NCI-H526 (cell line): ENCODE measurements at regions not wholly inside any gene's neighbourhood (a gene's known extent, or its start where the extent isn't known, plus 50 kb on each side); places are given as distances from the start of the nearest gene placed in this dataset.
"Not testable (repeated sequence)": the region's sequence is repeated elsewhere in the genome, so short reads cannot be mapped to it uniquely, and the experiment has no call there.

Experiments used
- DNase-seq, 2 experiments: peaks; one replicate each; lab custom pipeline; 2025; lab: John Stamatoyannopoulos, UW

- no peak for DNase-seq
Observed at GRCh38 chr5:143533978-143534760, 130.7 kb upstream of the NR3C1 start.

DNA sequence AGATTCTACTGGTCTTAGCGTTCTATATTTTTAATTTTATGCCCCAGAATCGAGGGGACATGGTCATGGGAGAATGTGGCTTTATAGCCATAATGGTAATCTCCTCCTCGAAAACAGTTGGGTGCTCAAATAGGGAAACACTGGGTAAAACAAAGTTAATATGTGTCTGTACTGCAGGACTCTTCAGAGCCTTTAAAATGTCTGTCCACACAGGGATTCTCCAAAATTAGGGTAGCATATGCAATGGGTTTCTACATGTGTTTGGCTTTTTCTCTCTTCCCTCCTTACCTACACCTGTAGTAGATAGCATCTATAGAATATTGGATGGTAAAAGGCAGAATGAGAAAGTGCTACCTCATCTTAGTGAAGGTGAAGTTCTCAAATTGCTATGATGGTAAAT lies 130.0 kb upstream of the NR3C1 start:
- no peak for DNase-seq

GRCh38 chr5:143527808-143528207 lies 124.3 kb upstream of the NR3C1 start:
- no peak for DNase-seq

DNA sequence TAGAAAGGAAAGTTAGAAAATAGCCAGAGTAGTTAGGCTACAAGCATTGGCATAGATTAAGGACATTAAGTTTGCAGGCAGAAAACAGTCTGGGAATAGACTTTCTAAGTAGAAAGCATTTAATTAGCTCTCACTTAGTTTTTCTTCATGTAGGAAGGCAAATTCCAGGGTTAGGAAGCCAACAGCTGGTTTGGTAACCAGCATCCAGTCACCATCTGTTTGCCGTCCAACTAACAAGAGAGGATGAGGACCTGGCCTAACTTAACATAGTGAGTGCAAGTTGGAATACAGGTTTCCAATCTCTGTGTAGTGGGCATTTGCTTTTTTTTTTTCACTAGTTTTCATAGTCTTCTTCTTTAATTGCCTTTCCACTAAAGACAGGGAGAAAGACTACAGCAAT lies 121.7 kb upstream of the NR3C1 start:
- no peak for DNase-seq

GRCh38 chr5:143524338-143524945 lies 121.0 kb upstream of the NR3C1 start:
- DNase-seq = no peak

DNA sequence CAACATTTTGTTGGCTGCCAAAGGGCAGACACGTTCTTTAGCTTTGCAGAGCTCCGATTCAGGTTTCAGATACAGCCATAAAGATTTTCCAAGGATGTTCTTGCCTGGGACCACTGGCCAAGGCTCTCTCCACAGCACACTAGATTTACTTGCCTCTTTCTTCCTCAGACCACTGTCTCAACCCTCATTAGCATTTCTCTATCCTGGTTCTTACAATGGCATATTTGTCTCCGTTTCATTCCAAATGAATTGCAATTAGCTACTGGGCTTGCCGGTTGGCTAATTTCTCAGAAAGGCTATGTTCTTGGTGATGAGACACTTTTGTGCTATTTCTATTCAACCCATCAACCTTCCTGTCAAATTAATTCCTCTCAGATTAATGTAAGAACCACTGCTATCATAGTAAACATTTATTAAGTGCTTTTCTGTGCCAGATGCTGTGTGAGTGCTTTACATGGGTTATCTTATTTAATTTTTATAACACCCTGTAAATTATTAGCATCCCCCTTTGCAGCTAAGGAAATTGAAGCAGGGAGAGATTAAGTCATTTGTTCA lies 118.4 kb upstream of the NR3C1 start:
- no peak for DNase-seq

- no peak for DNase-seq
Observed at GRCh38 chr5:143521141-143521540, 117.7 kb upstream of the NR3C1 start.

- not testable (repeated sequence) for DNase-seq
Observed at GRCh38 chr5:143519215-143519614, 115.7 kb upstream of the NR3C1 start.

DNA sequence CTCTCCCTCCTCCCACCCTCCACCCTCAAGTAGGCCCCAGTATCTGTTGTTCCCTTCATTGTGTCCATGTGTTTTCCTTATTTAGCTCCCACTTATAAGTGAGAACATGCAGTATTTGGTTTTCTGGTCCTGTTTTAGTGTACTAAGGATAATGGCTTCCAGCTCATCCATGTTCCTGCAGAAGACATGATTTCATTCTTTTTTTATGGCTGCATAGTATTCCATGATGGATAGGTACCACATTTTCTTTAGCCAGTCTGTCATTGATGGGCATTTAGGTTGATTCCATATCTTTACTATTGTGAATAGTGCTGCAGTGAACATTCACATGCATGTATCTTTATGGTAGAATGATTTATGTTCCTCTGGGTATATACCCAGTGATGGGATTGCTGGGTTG lies 114.3 kb upstream of the NR3C1 start:
- DNase-seq = not testable (repeated sequence)

DNA sequence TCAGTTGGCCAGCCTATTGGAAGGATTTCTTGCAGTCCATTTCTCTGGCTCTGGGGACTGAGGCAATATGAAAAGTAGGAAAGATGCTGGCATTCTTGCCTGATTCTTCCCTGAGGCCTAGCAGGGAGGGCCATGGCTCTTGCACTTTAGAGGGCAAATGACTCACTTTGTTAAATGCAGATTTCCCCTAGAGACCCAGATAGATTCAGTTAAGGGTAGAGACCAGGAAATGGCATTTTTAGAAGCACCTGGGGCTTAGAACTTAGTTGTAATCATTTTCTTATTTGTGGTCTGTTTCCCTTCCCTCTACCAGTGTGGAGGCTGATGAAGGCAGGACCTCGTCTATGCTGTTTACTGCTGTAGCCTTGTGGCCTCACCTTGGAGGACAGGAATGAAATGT lies 112.8 kb upstream of the NR3C1 start:
- DNase-seq = no peak

GRCh38 chr5:143515829-143516228 lies 112.3 kb upstream of the NR3C1 start:
- no peak for DNase-seq

DNA sequence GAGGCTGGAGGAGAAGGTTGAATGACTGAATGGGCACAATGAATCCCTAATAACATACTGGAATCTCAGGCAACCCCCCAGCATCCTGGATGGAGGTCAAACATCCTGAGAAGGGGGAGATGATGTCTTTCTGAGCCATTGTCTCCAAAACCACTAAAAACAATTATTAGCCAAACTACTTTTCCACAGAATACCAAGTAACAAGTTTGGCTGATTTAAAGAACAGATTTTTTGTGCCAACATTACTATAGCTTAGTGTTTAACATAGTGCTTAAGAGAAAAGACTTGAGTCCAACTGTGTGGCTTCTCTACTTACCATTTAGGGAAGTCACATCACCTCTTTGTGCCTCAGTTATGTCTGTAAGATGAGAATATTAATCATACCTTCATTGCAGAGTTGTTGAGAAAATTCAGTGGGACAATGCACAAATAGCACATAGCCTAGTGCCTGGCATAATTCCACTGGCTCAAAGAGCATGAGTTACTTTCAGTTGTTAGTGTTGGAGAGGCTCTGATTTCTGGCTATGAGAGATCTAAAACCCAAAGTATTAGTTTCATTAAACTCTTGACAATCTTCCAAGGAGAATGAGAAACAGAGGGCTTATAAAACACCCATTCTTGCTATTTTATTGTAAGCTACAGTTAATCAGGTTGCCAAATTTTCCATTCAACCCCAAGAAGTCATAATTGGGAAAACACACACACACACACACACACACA lies 111.3 kb upstream of the NR3C1 start:
- DNase-seq = no peak

- DNase-seq = no peak
Observed at GRCh38 chr5:143513720-143514119, 110.2 kb upstream of the NR3C1 start.

GRCh38 chr5:143511736-143512135 lies 108.2 kb upstream of the NR3C1 start:
- no peak for DNase-seq

DNA sequence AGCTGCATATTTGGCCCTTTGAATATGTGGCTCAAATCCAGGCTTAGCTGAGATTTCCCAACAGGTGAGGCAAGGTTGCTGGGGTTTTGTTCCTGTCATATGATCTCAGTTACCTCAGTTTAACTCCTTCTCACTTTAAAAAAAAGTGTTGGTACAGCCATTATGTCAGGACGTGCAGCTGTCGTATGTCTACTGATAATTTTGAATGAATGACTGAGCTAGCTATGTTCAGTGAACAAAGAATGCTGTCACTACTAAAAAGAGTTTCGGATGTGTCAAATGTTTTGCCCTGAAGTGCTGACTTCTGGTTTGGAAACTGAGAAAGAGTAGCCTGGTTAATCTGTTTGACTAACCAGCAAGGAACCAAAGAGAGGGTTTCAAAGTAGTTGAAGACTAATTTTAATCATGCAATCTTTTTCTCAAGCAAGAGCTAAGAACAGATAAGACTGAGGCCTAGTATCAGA lies 106.3 kb upstream of the NR3C1 start:
- DNase-seq = no peak

DNA sequence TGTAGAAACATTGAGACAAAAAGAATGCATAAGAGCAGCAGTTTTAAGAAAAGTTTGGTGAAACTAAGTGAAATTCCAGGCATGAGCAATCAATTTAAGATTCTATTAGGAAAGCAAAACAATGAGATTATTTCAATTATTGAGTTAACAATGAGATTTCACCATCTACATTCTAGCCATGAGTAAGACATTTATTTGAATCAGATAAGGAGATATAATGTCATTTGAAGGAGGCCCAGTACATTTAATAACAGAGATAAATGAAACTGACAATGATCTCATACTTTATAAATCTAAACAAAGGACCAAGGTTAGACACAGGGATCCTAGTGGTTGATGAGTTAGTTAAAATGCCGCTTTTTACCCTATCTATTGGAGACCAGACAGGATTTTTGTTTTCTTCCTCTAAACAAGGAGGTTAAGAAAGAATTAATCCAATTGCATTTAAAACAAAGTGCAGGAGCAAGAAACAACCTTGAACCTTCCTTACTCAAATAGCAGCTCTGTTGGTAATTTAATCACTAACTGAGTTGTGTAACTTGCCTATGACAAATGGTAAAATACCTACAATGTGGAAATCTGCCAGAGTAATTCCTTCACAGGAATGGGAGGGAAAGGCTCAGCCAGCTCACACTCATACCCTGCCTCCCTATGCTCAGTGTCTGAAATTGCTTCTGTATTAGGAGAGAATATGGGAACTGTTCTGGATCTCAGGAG lies 103.5 kb upstream of the NR3C1 start:
- DNase-seq = no peak

- no peak for DNase-seq
Observed at GRCh38 chr5:143505934-143506333, 102.4 kb upstream of the NR3C1 start.

GRCh38 chr5:143505354-143505753 lies 101.9 kb upstream of the NR3C1 start:
- DNase-seq = no peak

DNA sequence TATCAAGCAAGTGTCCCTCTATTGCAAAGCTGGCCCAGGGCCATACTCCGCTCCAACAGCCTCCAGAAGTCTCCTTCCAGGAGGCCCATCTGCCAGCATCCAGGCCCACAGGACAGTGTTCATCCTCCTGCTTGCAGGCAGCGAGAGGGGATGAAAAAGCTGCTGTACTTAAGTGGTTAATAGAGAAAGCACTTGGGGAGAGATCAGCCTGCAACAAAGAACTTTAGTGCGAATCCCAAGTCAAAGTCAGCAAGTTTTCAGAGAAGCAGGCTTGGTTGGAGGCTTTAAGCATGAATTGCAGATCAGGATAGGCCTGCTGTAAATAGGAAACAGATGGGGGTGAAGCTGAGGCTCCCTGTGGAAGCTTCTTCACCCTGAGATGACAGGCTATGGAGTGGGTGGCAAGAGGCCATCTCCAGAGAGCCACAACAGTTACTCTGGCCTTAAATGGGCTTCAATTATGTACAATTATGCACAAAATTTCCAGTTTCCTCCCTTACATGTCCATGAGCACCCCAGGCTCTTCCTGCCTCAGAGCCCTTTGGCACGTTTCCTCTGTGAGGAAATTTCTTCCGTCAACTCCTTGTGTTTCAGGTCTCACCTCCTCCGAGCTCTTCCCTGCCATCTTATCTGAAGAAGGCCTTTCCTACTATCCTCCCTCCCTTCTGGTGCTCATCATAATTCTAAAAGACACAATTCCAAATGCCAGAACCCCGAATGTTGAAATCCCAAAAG lies 98.0 kb upstream of the NR3C1 start:
- DNase-seq = no peak

- no peak for DNase-seq
Observed at GRCh38 chr5:143499480-143500114, 96.1 kb upstream of the NR3C1 start.

GRCh38 chr5:143498821-143499220 lies 95.3 kb upstream of the NR3C1 start:
- DNase-seq = no peak
